GM23248 (cell line): ENCODE measurements at regions not wholly inside any gene's neighbourhood (a gene's known extent, or its start where the extent isn't known, plus 50 kb on each side); places are given as distances from the start of the nearest gene placed in this dataset.

Experiments
- DNase-seq: peaks from one replicate; pipeline ENCODE4 v3.0.0-alpha.2; 2015
- H2AFZ ChIP-seq: fragments of 200-600 bp; sonication (generic); 2 replicates; pipeline ENCODE4 v1.6.1; 2016; ENCODE audit warnings: antibody characterized with exemption
- H3F3A ChIP-seq: fragments of 200-600 bp; sonication (generic); 2 replicates; pipeline ENCODE4 v1.6.1; 2016; ENCODE audit warnings: mild to moderate bottlenecking, antibody characterized with exemption, mixed run types; ENCODE audit not compliant: insufficient read depth
- H3K27ac ChIP-seq: fragments of 200-600 bp; sonication (generic); 2 replicates; pipeline ENCODE4 v1.5.1; 2016; ENCODE audit warnings: mild to moderate bottlenecking
- H3K27me3 ChIP-seq: fragments of 200-600 bp; sonication (generic); replicated peaks from 2 replicates; pipeline ENCODE4 v1.6.1; 2016; ENCODE audit warnings: mild to moderate bottlenecking; ENCODE audit not compliant: insufficient read depth
- H3K36me3 ChIP-seq: fragments of 200-600 bp; sonication (generic); 2 replicates; pipeline ENCODE4 v1.6.1; 2016; ENCODE audit warnings: low read depth, mild to moderate bottlenecking
- H3K4me1 ChIP-seq: fragments of 200-600 bp; sonication (generic); 2 replicates; pipeline ENCODE4 v1.6.1; 2016; ENCODE audit warnings: mild to moderate bottlenecking; ENCODE audit not compliant: insufficient read depth
- H3K4me2 ChIP-seq: fragments of 200-600 bp; sonication (generic); one replicate; pipeline ENCODE4 v1.6.1; 2016; ENCODE audit warnings: mild to moderate bottlenecking; ENCODE audit not compliant: unreplicated experiment
- H3K4me3 ChIP-seq: fragments of 200-600 bp; sonication (generic); 2 replicates; pipeline ENCODE4 v1.5.1; 2016; ENCODE audit warnings: mild to moderate bottlenecking
- H3K79me2 ChIP-seq: fragments of 200-600 bp; sonication (generic); 2 replicates; pipeline ENCODE4 v1.6.1; 2016; ENCODE audit warnings: mild to moderate bottlenecking; ENCODE audit not compliant: insufficient read depth
- H3K9ac ChIP-seq: fragments of 200-600 bp; sonication (generic); 2 replicates; pipeline ENCODE4 v1.6.1; 2016; ENCODE audit warnings: mild to moderate bottlenecking
- H3K9me2 ChIP-seq: fragments of 200-600 bp; sonication (generic); 2 replicates; pipeline ENCODE4 v1.6.1; 2016; ENCODE audit warnings: mixed run types, mild to moderate bottlenecking, moderate library complexity; ENCODE audit not compliant: insufficient read depth
- H3K9me3 ChIP-seq: fragments of 200-600 bp; sonication (generic); one replicate; pipeline ENCODE4 v1.6.1; 2017; ENCODE audit warnings: low read depth
- H4K20me1 ChIP-seq: fragments of 200-600 bp; sonication (generic); 2 replicates; pipeline ENCODE4 v1.6.0; 2016; ENCODE audit not compliant: insufficient read depth
- EZH2 ChIP-seq: fragments of 200-600 bp; sonication (generic); IDR thresholded peaks from 2 replicates; pipeline ENCODE4 v1.6.1; 2018; ENCODE audit warnings: antibody characterized with exemption, mild to moderate bottlenecking; ENCODE audit not compliant: insufficient read depth, poor library complexity, severe bottlenecking
- EZH2phosphoT487 ChIP-seq: fragments of 200-600 bp; sonication (generic); IDR thresholded peaks from 2 replicates; pipeline ENCODE4 v1.6.1; 2018; ENCODE audit warnings: antibody characterized with exemption, moderate library complexity, mild to moderate bottlenecking, low read depth; ENCODE audit not compliant: insufficient read depth
- WGBS, 2 experiments: methylation state at CpG; one replicate each; pipeline ENCODE4 v1.1.6; 2015 to 2017; ENCODE audit warnings: low lambda C conversion rate in 2 of 2, low coverage in 1 of 2; ENCODE audit errors: missing lambda C conversion rate in 2 of 2; 5-methylcytosine and 5-hydroxymethylcytosine counted together
- in situ Hi-C: fragments of 300-500 bp; cut with MboI; formaldehyde crosslinking; loops from 2 replicates; pipeline ENCODE4 v1.15.0; 2020

DNA sequence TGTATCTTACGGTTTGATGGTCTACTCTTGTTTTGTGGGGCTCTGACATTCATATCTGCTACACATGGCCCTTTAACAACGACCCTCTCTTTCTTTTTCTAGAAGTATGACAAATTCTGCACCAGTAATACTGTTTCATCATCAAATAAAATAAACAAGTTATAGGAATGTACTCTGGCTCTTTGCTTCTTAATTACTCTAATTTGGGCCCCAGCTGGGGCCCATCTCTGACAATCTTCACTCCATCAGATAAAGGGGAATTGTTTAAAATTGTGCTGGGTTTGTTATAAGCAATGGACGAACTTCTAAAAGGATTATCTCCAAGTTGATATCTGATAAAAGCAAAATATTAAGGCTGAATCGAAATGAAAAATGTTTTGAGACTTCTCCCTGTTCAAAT is 343.6 kb upstream of the JAG1 start:
- Histone ChIP-seq H3K4me1 (no peaks in the 10 kb centered on the region), H3K36me3 (no peaks in the 10 kb centered on the region), H3K27me3 (peaks cover 24% of the 10 kb centered on the region), H2AFZ (no peak overlapping the region), H3K9ac (no peak overlapping the region), H4K20me1 (no peaks in the 10 kb centered on the region), H3K9me3 (no peaks in the 10 kb centered on the region), H3K4me3 (no peak overlapping the region), H3K79me2 (no peaks in the 10 kb centered on the region), H3K27ac (no peak overlapping the region), H3K4me2 (no peak overlapping the region), H3K9me2 (no peaks in the 10 kb centered on the region; the same call in 1 of the 2 replicates), H3F3A (no peaks in the 10 kb centered on the region)
- 42 to 46% methylated on average over 4 of the region's 4 CpGs for WGBS, 2 experiments
- TF ChIP-seq EZH2phosphoT487 (no peak), EZH2 (no peak)
- in situ Hi-C loops, result no loop called here
- no peak for DNase-seq

- Histone ChIP-seq H3K27me3 (peaks cover 20% of the 10 kb centered on the region), H3K4me1 (no peaks in the 10 kb centered on the region), H3K9ac (no peak overlapping the region), H3K9me3 (no peaks in the 10 kb centered on the region), H3K9me2 (no peaks in the 10 kb centered on the region; the same call in 1 of the 2 replicates), H3K79me2 (no peaks in the 10 kb centered on the region), H3K4me2 (no peak overlapping the region), H4K20me1 (no peaks in the 10 kb centered on the region), H3K36me3 (no peaks in the 10 kb centered on the region), H2AFZ (no peak overlapping the region), H3K27ac (no peak overlapping the region), H3K4me3 (no peak overlapping the region), H3F3A (no peaks in the 10 kb centered on the region)
- no peak for DNase-seq
- TF ChIP-seq EZH2phosphoT487, result no peak
- no peak for TF ChIP-seq EZH2
- in situ Hi-C loops, result no loop called here
- 77 to 81% methylated on average over 6 of the region's 6 CpGs for WGBS, 2 experiments
Measured at GRCh38 chr20:11018668-11019170, 344.9 kb upstream of the JAG1 start.

DNA sequence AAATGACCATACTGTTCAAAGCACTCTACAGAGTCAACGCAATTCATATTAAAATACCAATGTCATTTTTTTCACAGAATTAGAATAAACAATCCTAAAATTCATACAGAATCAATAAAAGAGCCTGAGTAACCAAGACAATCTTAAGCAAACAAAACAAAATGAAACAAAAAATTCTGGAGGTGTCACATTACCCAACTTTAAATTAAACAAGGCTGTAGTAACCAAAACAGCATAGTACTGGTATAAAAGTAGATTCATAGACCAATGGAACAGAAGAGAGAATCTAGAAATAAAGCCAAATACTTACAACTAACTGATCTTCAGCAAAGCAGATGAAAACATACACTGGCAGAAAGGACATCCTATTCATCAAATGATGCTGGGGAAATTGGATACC is 346.9 kb upstream of the JAG1 start:
- no peak overlapping the region for H3K4me3 ChIP-seq
- no peak overlapping the region for H3K9ac ChIP-seq
- no peaks in the 10 kb centered on the region for H3K4me1 ChIP-seq
- H2AFZ ChIP-seq, result no peak overlapping the region
- H3F3A ChIP-seq, result no peaks in the 10 kb centered on the region
- no peaks in the 10 kb centered on the region for H4K20me1 ChIP-seq
- DNase-seq, result no peak
- in situ Hi-C loops, result no loop called here
- H3K36me3 ChIP-seq, result no peaks in the 10 kb centered on the region
- peaks cover 16% of the 10 kb centered on the region for H3K27me3 ChIP-seq
- 50 to 61% methylated on average over 1 of the region's 1 CpG for WGBS, 2 experiments
- no peak for TF ChIP-seq EZH2phosphoT487
- TF ChIP-seq EZH2, result no peak
- H3K9me3 ChIP-seq, result no peaks in the 10 kb centered on the region
- H3K79me2 ChIP-seq, result no peaks in the 10 kb centered on the region
- no peaks in the 10 kb centered on the region; the same call in 1 of the 2 replicates for H3K9me2 ChIP-seq
- no peak overlapping the region for H3K27ac ChIP-seq
- no peak overlapping the region for H3K4me2 ChIP-seq

GRCh38 chr20:11027224-11027623 is 353.4 kb upstream of the JAG1 start:
- H3K9me2 ChIP-seq, result no peaks in the 10 kb centered on the region; the same call in 1 of the 2 replicates
- H3K27ac ChIP-seq, result no peak overlapping the region
- no peak overlapping the region for H3K9ac ChIP-seq
- no peaks in the 10 kb centered on the region for H3F3A ChIP-seq
- H2AFZ ChIP-seq, result no peak overlapping the region
- no peaks in the 10 kb centered on the region for H3K27me3 ChIP-seq
- H3K4me2 ChIP-seq, result no peak overlapping the region
- no peaks in the 10 kb centered on the region for H3K9me3 ChIP-seq
- H4K20me1 ChIP-seq, result no peaks in the 10 kb centered on the region
- H3K36me3 ChIP-seq, result no peaks in the 10 kb centered on the region
- no peaks in the 10 kb centered on the region for H3K4me1 ChIP-seq
- DNase-seq, result no peak
- no peak overlapping the region for H3K4me3 ChIP-seq
- no peak for TF ChIP-seq EZH2phosphoT487
- no peak for TF ChIP-seq EZH2
- 53 to 58% methylated on average over 3 of the region's 3 CpGs for WGBS, 2 experiments
- no peaks in the 10 kb centered on the region for H3K79me2 ChIP-seq
- in situ Hi-C loops, result no loop called here

DNA sequence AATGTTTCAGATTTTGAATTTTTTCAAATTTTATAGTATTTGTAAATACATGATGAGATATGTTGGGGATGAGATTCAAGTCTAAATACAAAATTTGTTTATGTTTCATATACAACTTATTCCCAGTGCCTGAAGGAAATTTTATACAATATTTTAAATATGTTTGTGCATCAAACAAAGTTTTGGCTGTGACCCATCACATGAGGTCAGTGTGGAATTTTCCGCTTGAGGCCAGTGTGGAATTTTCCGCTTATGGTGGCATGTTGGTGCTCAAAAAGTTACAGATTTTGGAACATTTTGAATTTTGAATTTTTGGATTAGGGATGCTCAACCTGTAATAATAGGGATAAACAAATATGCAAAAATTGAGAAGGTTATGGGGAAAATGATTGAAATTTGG is 356.6 kb upstream of the JAG1 start:
- Histone ChIP-seq H3K9me3 (no peaks in the 10 kb centered on the region), H3K9me2 (no peaks in the 10 kb centered on the region), H3F3A (no peaks in the 10 kb centered on the region), H3K27me3 (no peaks in the 10 kb centered on the region), H2AFZ (no peak overlapping the region), H3K4me3 (no peak overlapping the region), H4K20me1 (no peaks in the 10 kb centered on the region), H3K4me1 (no peaks in the 10 kb centered on the region), H3K27ac (no peak overlapping the region), H3K36me3 (no peaks in the 10 kb centered on the region), H3K4me2 (no peak overlapping the region), H3K79me2 (no peaks in the 10 kb centered on the region), H3K9ac (no peak overlapping the region)
- no peak for DNase-seq
- WGBS, 2 experiments, result 90 to 92% methylated on average over 2 of the region's 2 CpGs
- TF ChIP-seq EZH2phosphoT487, result no peak
- in situ Hi-C loops, result no loop called here
